ENCODE measurements at regions not wholly inside any gene's neighbourhood (a gene's known extent, or its start where the extent isn't known, plus 50 kb on each side); places are given as distances from the start of the nearest gene placed in this dataset.

GRCh38 chr4:81990898-81991297, 382.9 kb downstream of the HNRNPD start:
- no peak for DNase-seq

- DNase-seq, result no peak
Measured at GRCh38 chr4:81990211-81990610, 383.6 kb downstream of the HNRNPD start.

DNA sequence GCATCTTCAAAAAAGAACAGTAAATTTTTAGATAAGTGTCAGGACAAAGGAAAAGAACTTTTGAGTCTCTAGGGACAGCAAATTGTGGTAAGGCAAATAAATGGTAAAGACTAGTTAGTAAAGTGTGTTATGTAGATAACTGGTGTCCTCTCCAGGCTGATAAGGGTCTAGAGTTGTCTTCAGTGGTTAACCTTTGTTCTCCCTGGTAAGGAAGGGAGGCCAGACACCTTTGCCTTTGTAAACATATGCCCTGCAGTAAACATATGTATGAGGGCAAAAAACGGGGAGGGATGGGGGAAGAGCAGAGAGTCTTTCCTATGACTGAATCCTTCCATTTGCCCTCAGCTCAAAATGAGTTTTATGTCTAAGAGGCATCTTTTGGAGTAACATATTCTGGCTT, 384.6 kb downstream of the HNRNPD start:
- DNase-seq, result no peak

- DNase-seq, result no peak
Measured at GRCh38 chr4:81988178-81988577, 385.6 kb downstream of the HNRNPD start.

GRCh38 chr4:81984746-81985145, 389.0 kb downstream of the HNRNPD start:
- no peak for DNase-seq

DNA sequence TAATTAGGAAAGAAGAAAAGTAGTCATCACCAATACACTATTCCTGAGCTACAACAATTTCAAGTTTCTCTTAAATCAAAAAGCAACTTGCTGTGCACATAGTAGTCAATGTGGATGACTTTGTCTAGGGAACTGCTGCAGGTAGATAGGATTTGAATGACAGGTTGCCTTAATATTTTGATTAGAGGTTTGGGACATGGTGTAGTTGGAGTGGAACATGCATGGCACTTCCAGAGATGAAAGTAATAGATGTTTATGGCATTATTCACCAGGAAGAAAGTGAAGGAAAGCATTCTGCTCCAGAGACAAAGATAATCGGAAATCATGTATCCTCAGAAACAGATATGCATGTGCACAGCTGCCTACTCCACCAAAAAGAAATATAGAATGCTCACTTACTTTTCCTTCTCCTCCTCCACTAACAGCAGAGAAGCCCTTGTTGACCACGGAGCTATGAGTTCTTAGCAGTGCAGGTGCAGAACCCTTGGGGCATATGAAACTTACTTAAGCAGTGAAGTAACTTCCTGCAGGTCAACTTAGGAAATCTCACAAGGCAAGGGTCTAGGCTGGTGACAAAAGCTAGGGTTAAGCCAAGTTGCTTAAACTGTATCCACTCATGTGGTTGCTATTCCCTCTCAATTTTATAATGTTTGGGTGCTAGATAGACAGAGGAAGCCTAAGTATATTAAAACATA, 390.8 kb downstream of the HNRNPD start:
- DNase-seq, result no peak

DNA sequence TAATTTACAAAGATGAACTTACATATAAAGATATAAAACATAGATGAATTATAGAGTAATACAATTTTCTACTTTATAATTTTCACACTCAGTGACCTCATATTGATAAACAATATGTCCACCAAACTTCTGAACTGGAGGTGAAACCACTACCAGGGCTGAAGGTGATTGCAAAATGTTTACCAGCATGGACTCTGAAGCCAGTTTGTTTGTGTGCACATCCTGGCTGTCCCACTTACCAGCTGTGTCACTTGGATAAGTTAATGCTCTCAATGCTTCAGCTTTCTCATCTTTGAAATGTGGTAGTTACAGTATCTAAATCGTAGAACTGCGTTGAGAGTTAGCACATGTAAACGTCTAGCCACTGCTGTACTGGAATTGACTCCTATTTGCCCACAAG, 392.6 kb downstream of the HNRNPD start:
- DNase-seq, result no peak

DNA sequence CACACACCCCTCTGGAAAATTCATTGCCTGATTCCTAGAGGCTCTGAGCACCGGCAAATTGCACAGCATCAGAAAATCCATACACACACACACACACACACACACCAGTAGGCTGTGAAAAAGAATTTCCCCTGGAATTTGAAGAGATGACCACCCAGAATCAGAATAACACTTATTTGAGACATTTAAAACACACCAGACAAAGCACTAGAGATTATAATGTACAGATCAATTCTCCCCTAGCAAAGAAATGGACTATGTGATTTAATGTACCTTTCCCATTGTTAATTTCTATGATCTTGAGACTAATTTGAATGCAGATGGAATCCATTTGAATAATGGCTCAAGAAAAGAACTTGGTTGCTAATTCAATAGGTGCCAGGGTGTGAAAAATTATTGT, 399.3 kb downstream of the HNRNPD start:
- DNase-seq, result no peak

DNA sequence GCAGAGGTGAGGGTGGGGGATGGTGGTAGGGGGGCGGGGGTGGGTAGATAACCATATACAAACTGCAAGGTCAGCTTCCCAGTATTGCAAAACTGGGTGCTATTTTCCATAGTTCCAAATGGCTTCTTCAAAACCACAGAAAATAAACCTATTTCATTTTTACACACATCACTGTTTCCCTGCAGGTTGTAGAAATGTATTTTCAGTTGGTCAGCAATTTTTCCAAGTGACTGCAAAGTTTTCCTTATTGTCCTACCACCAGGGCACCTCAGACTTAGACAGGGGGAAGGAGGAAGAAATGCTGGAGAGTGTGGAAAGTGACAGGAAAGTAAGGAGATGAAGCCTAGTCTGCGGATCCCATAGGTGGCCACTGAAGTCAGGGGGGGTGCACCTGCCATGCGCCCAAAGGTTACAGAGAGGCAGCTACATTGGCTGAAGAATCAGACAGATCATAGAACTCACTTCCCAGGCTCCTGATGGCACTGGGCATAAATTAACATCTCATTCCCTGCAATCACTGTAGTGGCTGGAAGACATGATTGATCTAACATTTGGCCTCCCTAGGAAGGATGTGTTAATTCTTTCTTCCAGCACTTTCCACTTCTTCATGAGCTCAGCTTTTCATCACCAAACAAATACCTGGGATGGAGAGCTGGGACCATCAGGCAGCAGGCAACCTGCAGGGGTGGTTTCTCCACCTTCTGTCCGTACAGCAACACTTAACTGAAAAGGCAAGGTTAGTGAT, 402.0 kb downstream of the HNRNPD start:
- DNase-seq, result no peak

DNA sequence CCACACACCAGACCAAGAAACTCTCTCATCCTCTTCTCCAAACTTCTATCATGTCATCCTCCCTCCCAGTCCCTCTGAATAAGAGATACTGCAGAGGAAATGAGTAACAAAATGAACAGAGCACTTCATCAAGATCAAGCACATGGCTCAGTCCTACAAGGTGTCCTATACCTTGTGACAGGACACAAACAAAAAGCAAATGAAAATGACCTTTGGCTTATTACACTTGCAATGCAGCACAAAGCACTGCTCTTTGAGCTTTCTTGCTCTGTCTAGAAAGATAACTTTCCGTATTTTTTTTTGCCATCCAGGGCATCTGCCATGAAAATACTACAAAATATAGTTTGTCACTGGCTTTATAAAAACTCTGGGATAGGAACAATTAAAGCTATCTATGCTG, 402.7 kb downstream of the HNRNPD start:
- no peak for DNase-seq

DNA sequence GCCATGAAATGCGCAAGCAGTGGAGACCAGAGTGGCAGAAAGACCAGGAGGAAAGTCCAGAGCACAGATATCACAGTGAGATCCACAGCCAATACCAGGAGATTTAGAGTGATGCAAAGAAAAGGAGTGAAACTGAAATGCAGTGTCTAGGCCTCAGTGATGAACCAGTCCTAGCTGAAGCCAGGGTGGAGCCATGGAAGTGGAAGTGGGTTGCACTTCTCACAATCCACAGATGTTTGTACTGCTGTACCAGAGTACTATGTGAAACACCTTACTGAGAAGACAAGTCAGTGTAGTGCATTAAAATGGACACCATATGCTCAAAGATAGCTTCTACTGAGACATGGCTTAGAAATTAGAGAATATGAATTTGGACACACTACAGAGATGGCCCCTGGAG, 403.3 kb downstream of the HNRNPD start:
- DNase-seq, result no peak

DNA sequence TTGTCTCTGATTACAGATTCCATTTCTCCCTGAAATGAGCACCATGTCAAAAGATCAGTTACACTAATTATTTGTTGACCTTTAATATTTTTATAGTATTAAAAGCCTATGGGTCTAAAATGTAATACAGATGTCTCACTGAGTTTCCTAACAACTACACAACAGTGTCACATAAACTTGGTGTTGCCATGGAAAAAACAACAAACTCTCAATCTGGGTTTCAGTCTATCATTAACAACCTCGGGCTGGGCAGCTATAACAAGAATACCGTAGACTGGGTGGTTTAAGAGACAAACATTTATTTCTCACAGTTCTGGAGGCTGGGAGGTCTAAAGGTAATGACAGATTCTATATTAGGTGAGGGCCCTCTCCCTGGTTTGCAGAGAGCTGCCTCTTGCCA, 407.1 kb downstream of the HNRNPD start:
- DNase-seq, result no peak

DNA sequence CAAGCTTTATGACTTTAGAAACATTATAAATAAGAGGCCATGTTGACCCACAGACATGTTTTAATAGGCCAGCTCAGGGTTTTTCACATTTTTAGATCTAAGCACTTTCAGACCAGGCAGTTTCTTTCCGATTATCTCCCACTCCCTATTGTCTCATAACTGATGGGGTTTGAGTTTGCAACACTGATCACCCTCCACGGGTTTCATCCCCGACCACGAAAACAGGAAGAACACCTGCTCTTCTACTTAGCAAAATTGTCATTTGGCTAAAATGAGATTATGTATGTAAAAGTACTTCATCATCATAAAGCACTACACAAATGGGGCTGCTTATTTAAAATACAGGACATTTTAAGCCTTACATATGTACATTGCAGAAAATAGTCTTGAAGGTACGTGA, 407.9 kb downstream of the HNRNPD start:
- DNase-seq, result no peak

DNA sequence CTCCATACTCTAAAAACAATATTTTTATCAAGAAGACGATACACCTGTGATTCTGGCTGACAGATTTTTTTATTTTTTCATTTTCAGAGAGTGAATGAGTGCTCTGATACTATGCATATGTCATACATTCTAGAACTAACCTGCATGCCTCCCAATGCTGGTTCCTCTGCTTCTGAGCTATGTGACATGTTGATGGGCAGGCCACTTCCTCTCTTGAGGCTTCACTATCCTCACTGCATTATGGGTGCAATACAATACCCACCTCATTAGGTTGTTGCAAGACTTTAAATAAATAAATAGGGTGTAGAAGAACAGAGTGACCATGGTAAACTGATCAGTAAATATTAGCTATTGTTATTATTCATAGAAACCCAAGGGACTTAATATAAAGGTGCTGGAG, 408.3 kb downstream of the HNRNPD start:
- DNase-seq, result no peak

DNA sequence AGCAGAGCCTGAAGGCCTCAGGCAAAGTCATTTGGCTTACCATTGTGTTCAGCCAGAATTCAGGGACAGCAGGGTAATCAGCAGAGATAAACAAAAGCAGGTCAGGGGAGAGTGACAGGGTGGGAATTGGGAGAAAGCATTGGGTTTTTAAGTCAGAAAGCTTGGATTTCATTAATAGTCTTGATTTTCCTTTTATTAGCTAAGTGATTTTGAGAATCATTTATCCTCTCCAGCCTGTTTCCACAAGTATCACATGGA, 410.1 kb downstream of the HNRNPD start:
- no peak for DNase-seq

- DNase-seq, result no peak
Measured at GRCh38 chr4:81963015-81963762, 410.6 kb downstream of the HNRNPD start.

- DNase-seq, result no peak
Measured at GRCh38 chr4:81960961-81961360, 412.8 kb downstream of the HNRNPD start.

GRCh38 chr4:81954271-81954670, 419.5 kb downstream of the HNRNPD start:
- DNase-seq, result no peak

DNA sequence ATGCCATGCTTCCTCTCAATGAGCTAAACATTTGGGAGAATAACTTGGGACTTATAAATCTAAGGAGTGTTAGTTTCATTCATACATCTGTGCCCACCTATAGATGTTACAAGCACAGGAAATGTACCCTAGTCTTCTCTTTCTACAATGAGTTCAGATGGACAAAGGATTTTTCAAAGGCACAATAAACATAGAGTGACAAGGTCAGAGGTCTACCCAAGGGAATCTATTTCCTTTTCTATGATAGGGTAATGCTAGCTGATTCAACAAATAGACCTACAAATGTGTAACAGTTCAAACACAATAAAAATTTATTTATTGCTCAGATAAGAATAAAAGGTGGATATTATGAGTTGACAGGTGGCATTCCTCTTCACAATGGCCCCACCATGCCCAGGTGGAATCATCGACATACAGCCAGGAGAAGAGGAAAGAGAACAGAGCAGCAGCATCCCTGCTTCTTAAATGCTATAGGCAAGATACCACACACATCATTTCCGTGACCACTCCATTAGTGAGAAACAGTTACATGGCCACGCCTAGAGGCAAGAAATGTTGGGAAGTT, 421.8 kb downstream of the HNRNPD start:
- DNase-seq, result no peak

- DNase-seq, result no peak
Measured at GRCh38 chr4:81946996-81947395, 426.8 kb downstream of the HNRNPD start.

- DNase-seq, result no peak
Measured at GRCh38 chr4:81930506-81931238, 443.1 kb downstream of the HNRNPD start.

- DNase-seq, result no peak
Measured at GRCh38 chr4:81923140-81923539, 450.7 kb downstream of the HNRNPD start.

DNA sequence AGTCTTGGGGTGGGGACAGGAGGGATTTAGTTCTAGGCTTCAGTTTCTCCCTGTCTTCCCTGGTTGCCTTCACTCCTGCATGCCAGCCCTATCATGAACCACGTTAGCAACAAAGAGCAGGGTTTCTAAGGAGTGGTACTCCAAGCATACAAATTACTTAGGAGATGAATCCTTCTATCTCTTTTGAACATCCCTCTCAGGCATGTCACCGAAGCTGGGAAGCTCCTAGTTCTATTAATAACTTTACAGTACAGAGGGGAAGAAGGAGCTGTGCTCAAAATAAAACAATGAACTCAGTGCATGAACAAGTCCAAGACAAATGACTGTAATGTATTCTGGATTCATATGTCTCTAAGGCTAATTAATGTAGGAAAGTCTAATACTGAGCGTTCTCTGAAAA, 450.6 kb upstream of the RASGEF1B start:
- DNase-seq, result no peak
